Gastroesophageal sphincter (tissue), 4 donors: ENCODE measurements at regions not wholly inside any gene's neighbourhood (a gene's known extent, or its start where the extent isn't known, plus 50 kb on each side); places are given as distances from the start of the nearest gene placed in this dataset.

Experiments
- ATAC-seq: fragments of 150-250 bp; one replicate; pipeline ENCODE4 v1.9.1; 2016; ENCODE audit warnings: mild to moderate bottlenecking, moderate library complexity
- H3K27ac ChIP-seq, 4 donors: fragments of 200-600 bp; sonication (generic) in 3 of 4; 1 replicate in 3 of 4; 2 replicates in 1 of 4; pipeline ENCODE4 v1.5.1; 2016 to 2019
- H3K27me3 ChIP-seq: fragments of 200-600 bp; sonication (generic); one replicate; pipeline ENCODE4 v1.5.1; 2019
- H3K36me3 ChIP-seq, 2 donors: fragments of 200-600 bp; sonication (generic); one replicate each; pipeline ENCODE4 v1.5.1; 2019; ENCODE audit warnings: control low read depth in 1 of 2
- H3K4me1 ChIP-seq, 3 donors: fragments of 200-600 bp; sonication (generic); 1 replicate in 2 of 3; 2 replicates in 1 of 3; pipeline ENCODE4 v1.5.1; 2016 to 2019; ENCODE audit warnings: control low read depth in 2 of 3
- H3K4me3 ChIP-seq, 2 donors: fragments of 200-600 bp; sonication (generic); one replicate each; pipeline ENCODE4 v1.5.1; 2019; ENCODE audit warnings: mild to moderate bottlenecking in 1 of 2, moderate library complexity in 1 of 2
- H3K9me3 ChIP-seq, 3 donors: fragments of 200-600 bp; sonication (generic); one replicate each; pipeline ENCODE4 v1.5.1; 2017 to 2019; ENCODE audit warnings: control low read depth in 2 of 3
- EP300 ChIP-seq: sonication (generic); formaldehyde crosslinking; IDR thresholded peaks from one replicate; pipeline ENCODE4 v1.6.1; 2017; ENCODE audit warnings: antibody characterized with exemption, mild to moderate bottlenecking
- POLR2A ChIP-seq, 2 donors: fragments of 450-650 bp; IDR thresholded peaks; one replicate each; pipeline ENCODE4 v1.6.1; 2017; ENCODE audit warnings: antibody characterized with exemption in 2 of 2, mild to moderate bottlenecking in 2 of 2, moderate library complexity in 1 of 2
- POLR2AphosphoS5 ChIP-seq: sonication (generic); formaldehyde crosslinking; IDR thresholded peaks from one replicate; pipeline ENCODE4 v1.6.1; 2017; ENCODE audit warnings: antibody characterized with exemption
- WGBS, 2 donors: methylation state at CpG; one replicate each; pipeline ENCODE4 v1.1.5; 2018; ENCODE audit warnings: low coverage in 1 of 2; 5-methylcytosine and 5-hydroxymethylcytosine counted together
- TF ChIP-seq, protein P1 (sequence below), 4 experiments: fragments of 200-600 bp in 2 of 4; fragments of 450-650 bp in 2 of 4; sonication (generic) in 1 of 4; IDR thresholded peaks; one replicate each; pipeline ENCODE4 v1.5.1; 2017 to 2019; ENCODE audit warnings: antibody characterized with exemption in 4 of 4, mild to moderate bottlenecking in 2 of 4, moderate library complexity in 2 of 4

DNA sequence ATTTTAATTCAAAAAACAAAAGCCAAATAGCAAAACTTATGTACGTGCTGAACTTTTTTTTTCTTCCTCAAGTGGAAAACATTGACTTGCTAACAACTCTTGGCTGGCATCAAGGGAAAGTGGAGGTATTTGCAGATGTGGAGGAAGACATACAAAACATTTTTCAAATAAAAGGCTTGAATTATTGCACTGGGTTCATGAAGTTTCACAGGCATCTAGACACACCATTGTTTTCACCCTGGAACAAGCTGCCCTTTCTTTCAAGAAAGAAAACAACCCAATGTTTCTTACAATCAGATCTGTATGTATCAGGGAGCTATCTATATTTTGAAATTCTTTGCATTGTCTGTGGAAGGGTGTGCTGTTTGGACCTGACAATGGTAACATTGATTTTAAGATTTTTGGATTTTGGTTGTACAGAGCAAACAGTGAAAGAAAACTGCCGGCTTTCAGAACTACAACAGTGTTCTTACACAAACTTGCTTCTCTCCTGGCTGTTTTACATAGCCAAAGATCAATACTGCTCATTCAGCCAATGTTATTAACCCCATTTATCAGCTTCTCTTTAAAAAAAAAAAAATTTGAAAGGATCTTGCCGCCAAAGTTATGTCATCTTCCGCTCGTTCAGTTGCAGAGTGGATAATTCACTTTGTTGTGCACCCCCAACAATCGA lies 187.7 kb upstream of the FOXD3 start:
- no peak for ATAC-seq
- H3K4me1 ChIP-seq: no peaks in the 10 kb centered on the region
- H3K27me3 ChIP-seq: no peaks in the 10 kb centered on the region
- WGBS, 2 donors: 61 to 78% methylated on average over 6 of the region's 6 CpGs
- no peaks in the 10 kb centered on the region for H3K36me3 ChIP-seq
- no peak overlapping the region for H3K27ac ChIP-seq
- no peak overlapping the region for H3K4me3 ChIP-seq
- no peaks in the 10 kb centered on the region for H3K9me3 ChIP-seq
- TF ChIP-seq, protein P1, sequence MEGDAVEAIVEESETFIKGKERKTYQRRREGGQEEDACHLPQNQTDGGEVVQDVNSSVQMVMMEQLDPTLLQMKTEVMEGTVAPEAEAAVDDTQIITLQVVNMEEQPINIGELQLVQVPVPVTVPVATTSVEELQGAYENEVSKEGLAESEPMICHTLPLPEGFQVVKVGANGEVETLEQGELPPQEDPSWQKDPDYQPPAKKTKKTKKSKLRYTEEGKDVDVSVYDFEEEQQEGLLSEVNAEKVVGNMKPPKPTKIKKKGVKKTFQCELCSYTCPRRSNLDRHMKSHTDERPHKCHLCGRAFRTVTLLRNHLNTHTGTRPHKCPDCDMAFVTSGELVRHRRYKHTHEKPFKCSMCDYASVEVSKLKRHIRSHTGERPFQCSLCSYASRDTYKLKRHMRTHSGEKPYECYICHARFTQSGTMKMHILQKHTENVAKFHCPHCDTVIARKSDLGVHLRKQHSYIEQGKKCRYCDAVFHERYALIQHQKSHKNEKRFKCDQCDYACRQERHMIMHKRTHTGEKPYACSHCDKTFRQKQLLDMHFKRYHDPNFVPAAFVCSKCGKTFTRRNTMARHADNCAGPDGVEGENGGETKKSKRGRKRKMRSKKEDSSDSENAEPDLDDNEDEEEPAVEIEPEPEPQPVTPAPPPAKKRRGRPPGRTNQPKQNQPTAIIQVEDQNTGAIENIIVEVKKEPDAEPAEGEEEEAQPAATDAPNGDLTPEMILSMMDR (IDR thresholded peaks at IDR 0.05): no peak
- no peak for TF ChIP-seq POLR2A (IDR thresholded peaks at IDR 0.05)
- TF ChIP-seq POLR2AphosphoS5: no peak
- no peak for TF ChIP-seq EP300

GRCh38 chr1:63135174-63135512 lies 187.2 kb upstream of the FOXD3 start:
- Histone ChIP-seq H3K36me3 (no peaks in the 10 kb centered on the region), H3K27ac (no peak overlapping the region), H3K4me1 (no peaks in the 10 kb centered on the region), H3K9me3 (no peaks in the 10 kb centered on the region), H3K27me3 (no peaks in the 10 kb centered on the region), H3K4me3 (no peak overlapping the region)
- 83 to 93% methylated on average over 2 of the region's 2 CpGs for WGBS, 2 donors
- no peak for ATAC-seq
- TF ChIP-seq POLR2A (IDR thresholded peaks at IDR 0.05): no peak
- no peak for TF ChIP-seq EP300
- TF ChIP-seq, protein P1 (IDR thresholded peaks at IDR 0.05): no peak
- no peak for TF ChIP-seq POLR2AphosphoS5

- no peak overlapping the region for H3K27ac ChIP-seq
- WGBS, 2 donors: 93 to 95% methylated on average over 1 of the region's 1 CpG
Observed at GRCh38 chr1:63135801-63136200, 186.6 kb upstream of the FOXD3 start.

GRCh38 chr1:63142001-63142400 lies 180.4 kb upstream of the FOXD3 start:
- ATAC-seq: no peak
- Histone ChIP-seq H3K4me3 (no peak overlapping the region), H3K9me3 (no peaks in the 10 kb centered on the region), H3K27ac (no peak overlapping the region), H3K36me3 (no peaks in the 10 kb centered on the region), H3K27me3 (no peaks in the 10 kb centered on the region), H3K4me1 (no peaks in the 10 kb centered on the region)
- TF ChIP-seq POLR2A (IDR thresholded peaks at IDR 0.05): no peak
- TF ChIP-seq EP300: no peak
- TF ChIP-seq, protein P1 (IDR thresholded peaks at IDR 0.05): no peak
- no peak for TF ChIP-seq POLR2AphosphoS5
- 82 to 93% methylated on average over 4 to 5 of the region's 5 CpGs for WGBS, 2 donors

More at GRCh38 chr1:63135801-63136200, 186.6 kb upstream of the FOXD3 start:
- no peak overlapping the region for H3K4me3 ChIP-seq
- ATAC-seq: no peak
- H3K36me3 ChIP-seq: no peaks in the 10 kb centered on the region
- no peaks in the 10 kb centered on the region for H3K27me3 ChIP-seq
- no peaks in the 10 kb centered on the region for H3K4me1 ChIP-seq
- no peaks in the 10 kb centered on the region for H3K9me3 ChIP-seq
- TF ChIP-seq POLR2A (IDR thresholded peaks at IDR 0.05) (no peak), EP300 (no peak), POLR2AphosphoS5 (no peak)
- TF ChIP-seq, protein P1 (IDR thresholded peaks at IDR 0.05): no peak

GRCh38 chr1:63143482-63143881 lies 178.9 kb upstream of the FOXD3 start:
- H3K4me3 ChIP-seq: no peak overlapping the region
- peaks cover 8% of the 10 kb centered on the region for H3K27me3 ChIP-seq
- H3K4me1 ChIP-seq: no peaks in the 10 kb centered on the region
- no peak for TF ChIP-seq POLR2A (IDR thresholded peaks at IDR 0.05)
- TF ChIP-seq, protein P1 (IDR thresholded peaks at IDR 0.05): no peak
- no peak for TF ChIP-seq EP300
- no peak for TF ChIP-seq POLR2AphosphoS5
- H3K9me3 ChIP-seq: no peaks in the 10 kb centered on the region
- ATAC-seq: no peak
- H3K36me3 ChIP-seq: no peaks in the 10 kb centered on the region
- H3K27ac ChIP-seq: no peak overlapping the region
